PC-9 (cell line): ENCODE measurements at regions not wholly inside any gene's neighbourhood (a gene's known extent, or its start where the extent isn't known, plus 50 kb on each side); places are given as distances from the start of the nearest gene placed in this dataset.

Experiments
- BruUV-seq: library from RNA; stranded (reverse); fragments of 400-500 nt; replicated peaks from 2 replicates; lab custom pipeline; 2021; lab: Mats Ljungman, UMichigan
- CTCF ChIA-PET: fragments of 300-600 bp; sonication (Branson Sonifier 250); formaldehyde crosslinking; loops from one replicate; lab custom pipeline; 2022; ENCODE audit warnings: antibody characterized with exemption; lab: Charles Lee
- POLR2A ChIA-PET: fragments of 300-600 bp; sonication (Branson Sonifier 250); formaldehyde crosslinking; loops from one replicate; lab custom pipeline; 2022; ENCODE audit warnings: antibody characterized with exemption; ENCODE audit not compliant: unreplicated experiment; lab: Charles Lee
- DNase-seq, 2 experiments: peaks; one replicate each; pipeline versions ENCODE4 v3.0.0 to v3.0.0-alpha.2; 2015 to 2022; ENCODE audit warnings: mixed read lengths in 1 of 2
- H2AFZ ChIP-seq: fragments of 200-600 bp; sonication (generic); 2 replicates; pipeline ENCODE4 v1.8.1; 2017; ENCODE audit warnings: antibody characterized with exemption
- H3F3A ChIP-seq: fragments of 200-600 bp; sonication (generic); 2 replicates; pipeline ENCODE4 v1.8.1; 2017; ENCODE audit warnings: antibody characterized with exemption, mild to moderate bottlenecking, low read depth; ENCODE audit not compliant: insufficient read depth
- H3K27ac ChIP-seq: fragments of 200-600 bp; sonication (generic); 2 replicates; pipeline ENCODE4 v1.6.1; 2016; ENCODE audit warnings: mixed run types
- H3K27me3 ChIP-seq: fragments of 200-600 bp; sonication (generic); 2 replicates; pipeline ENCODE4 v1.6.1; 2016; ENCODE audit warnings: low read depth, mixed run types; ENCODE audit not compliant: insufficient read depth
- H3K36me3 ChIP-seq: fragments of 200-600 bp; sonication (generic); 2 replicates; pipeline ENCODE4 v1.6.1; 2016; ENCODE audit warnings: low read depth, mixed run types
- H3K4me1 ChIP-seq: fragments of 200-600 bp; sonication (generic); replicated peaks from 2 replicates; pipeline ENCODE4 v1.6.1; 2016; ENCODE audit warnings: mixed run types; ENCODE audit not compliant: insufficient read depth
- H3K4me2 ChIP-seq: fragments of 200-600 bp; sonication (generic); 2 replicates; pipeline ENCODE4 v1.6.1; 2017; ENCODE audit warnings: mixed run types
- H3K4me3 ChIP-seq: fragments of 200-600 bp; sonication (generic); 2 replicates; pipeline ENCODE4 v1.6.1; 2016; ENCODE audit warnings: mixed run types
- H3K79me2 ChIP-seq: fragments of 200-600 bp; sonication (generic); 2 replicates; pipeline ENCODE4 v1.6.1; 2017; ENCODE audit warnings: low read depth, mixed run types
- H3K9me2 ChIP-seq: fragments of 200-600 bp; sonication (generic); 2 replicates; pipeline ENCODE4 v1.8.1; 2017; ENCODE audit warnings: mild to moderate bottlenecking; ENCODE audit not compliant: insufficient read depth
- H3K9me3 ChIP-seq: fragments of 200-600 bp; sonication (generic); 2 replicates; pipeline ENCODE4 v1.8.1; 2016; ENCODE audit warnings: low read depth; ENCODE audit not compliant: insufficient read depth
- H4K20me1 ChIP-seq: fragments of 200-600 bp; sonication (generic); 2 replicates; pipeline ENCODE4 v1.8.1; 2017; ENCODE audit not compliant: insufficient read depth
- CTCF ChIP-seq: fragments of 200-600 bp; sonication (generic); conservative IDR thresholded peaks from 2 replicates; pipeline ENCODE4 v1.6.1; 2017; ENCODE audit warnings: mixed run types, antibody characterized with exemption, mild to moderate bottlenecking, moderate library complexity
- EZH2 ChIP-seq: fragments of 200-600 bp; sonication (generic); IDR thresholded peaks from 2 replicates; pipeline ENCODE4 v1.8.0; 2017; ENCODE audit warnings: antibody characterized with exemption, low read depth
- intact Hi-C: fragments of 100-400 bp; cut with micrococcal nuclease; formaldehyde crosslinking; loops from one replicate; pipeline ENCODE4 v1.10.0; 2022; ENCODE audit not compliant: unreplicated experiment

DNA sequence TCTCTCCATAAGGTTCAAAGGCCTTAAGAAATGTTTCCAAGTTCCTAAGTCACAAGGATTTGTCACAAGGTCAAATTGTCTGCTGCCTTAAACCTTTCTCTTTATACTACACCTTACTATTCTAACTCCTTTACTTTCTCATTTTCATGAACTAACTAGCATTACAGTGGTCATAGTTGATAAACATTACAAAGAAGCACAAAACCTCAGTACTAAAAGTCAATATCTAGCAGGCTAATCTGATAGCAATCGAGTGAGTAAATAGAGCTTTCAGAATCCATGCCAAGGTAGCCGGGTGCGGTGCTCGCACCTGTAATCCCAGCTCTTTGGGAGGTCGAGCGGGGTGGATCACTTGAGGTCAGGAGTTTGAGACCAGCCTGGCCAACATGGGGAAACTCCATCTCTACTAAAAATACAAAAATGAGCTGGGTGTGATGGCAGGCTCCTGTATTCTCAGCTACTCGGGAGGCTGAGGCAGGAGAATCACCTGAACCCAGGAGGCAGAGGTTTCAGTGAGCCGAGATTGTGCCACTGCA lies 510.0 kb downstream of the GBA3 start:
- H3K27me3 ChIP-seq: no peaks in the 10 kb centered on the region
- CTCF ChIA-PET: no interaction called here
- no peaks in the 10 kb centered on the region for H3K4me1 ChIP-seq
- intact Hi-C loops: no loop called here
- no peaks in the 10 kb centered on the region for H3K9me3 ChIP-seq
- no peak overlapping the region for H2AFZ ChIP-seq
- H3K4me3 ChIP-seq: no peak overlapping the region
- TF ChIP-seq CTCF (no peak), EZH2 (no peak)
- no peak for DNase-seq
- no TSS peak for BruUV-seq
- no peaks in the 10 kb centered on the region for H3K9me2 ChIP-seq
- no peaks in the 10 kb centered on the region for H3K36me3 ChIP-seq
- H3F3A ChIP-seq: no peaks in the 10 kb centered on the region
- no peaks in the 10 kb centered on the region for H4K20me1 ChIP-seq
- H3K79me2 ChIP-seq: no peaks in the 10 kb centered on the region
- H3K27ac ChIP-seq: no peak overlapping the region
- H3K4me2 ChIP-seq: no peak overlapping the region
- POLR2A ChIA-PET: interaction anchor here (0.7 kb wide), 1 partner anchor 1931 kb away, joined by 24 read pairs; no protein-coding TSS in a partner anchor

DNA sequence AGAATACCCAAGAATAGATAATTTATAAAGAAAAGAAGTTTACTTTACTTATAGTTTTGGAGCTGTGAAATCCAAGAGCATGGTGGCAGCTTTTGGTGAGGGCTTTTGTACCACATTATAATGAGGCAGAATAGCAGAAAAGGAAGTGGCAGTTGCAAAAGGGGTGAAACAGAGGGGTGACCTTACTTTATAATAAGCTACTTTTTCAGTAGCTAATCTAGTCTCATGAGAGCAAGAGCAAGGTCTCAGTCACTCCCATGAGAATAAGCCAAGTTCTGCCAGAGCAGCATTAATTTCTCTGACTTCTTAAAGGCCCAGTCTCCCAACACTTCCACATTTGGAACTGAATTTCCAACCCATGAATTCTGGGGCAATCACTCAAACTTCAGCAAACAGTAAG lies 502.0 kb downstream of the GBA3 start:
- Histone ChIP-seq H2AFZ (no peak overlapping the region), H3K9me3 (no peaks in the 10 kb centered on the region), H3K9me2 (no peaks in the 10 kb centered on the region), H3K4me3 (no peak overlapping the region), H3K79me2 (no peaks in the 10 kb centered on the region), H3K4me1 (no peaks in the 10 kb centered on the region), H4K20me1 (no peaks in the 10 kb centered on the region), H3F3A (no peaks in the 10 kb centered on the region), H3K4me2 (no peak overlapping the region), H3K27ac (no peak overlapping the region), H3K36me3 (no peaks in the 10 kb centered on the region), H3K27me3 (no peaks in the 10 kb centered on the region)
- ChIA-PET POLR2A (interaction anchor here (0.6 kb wide), 1 partner anchor 41 kb away, joined by 4 read pairs; no protein-coding TSS in a partner anchor), CTCF (no interaction called here)
- DNase-seq: no peak
- no peak for TF ChIP-seq CTCF
- no peak for TF ChIP-seq EZH2
- BruUV-seq: no TSS peak
- intact Hi-C loops: no loop called here

DNA sequence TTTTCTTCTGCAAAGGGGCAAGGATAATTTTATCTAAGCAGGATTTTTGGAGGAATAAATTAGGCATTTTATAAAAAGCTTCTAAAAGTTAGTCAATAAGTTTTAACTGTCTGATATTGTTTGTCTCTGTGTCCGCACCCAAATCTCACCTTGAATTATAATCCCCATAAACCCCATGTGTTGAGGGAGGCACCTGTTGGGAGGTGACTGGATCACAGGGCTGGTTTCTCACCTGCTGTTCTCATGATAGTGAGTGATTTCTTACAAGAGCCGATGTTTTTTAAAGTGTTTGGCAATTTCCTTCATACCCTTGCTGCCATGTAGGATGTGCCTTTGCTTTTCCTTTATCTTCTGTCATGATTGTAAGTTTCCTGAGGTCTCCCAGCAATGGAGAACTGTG lies 481.4 kb downstream of the GBA3 start:
- POLR2A ChIA-PET: no interaction called here
- no peaks in the 10 kb centered on the region for H3K9me3 ChIP-seq
- no peaks in the 10 kb centered on the region for H3K9me2 ChIP-seq
- CTCF ChIA-PET: no interaction called here
- DNase-seq: no peak
- no peak overlapping the region for H2AFZ ChIP-seq
- no peak overlapping the region for H3K27ac ChIP-seq
- H3F3A ChIP-seq: no peaks in the 10 kb centered on the region
- H3K79me2 ChIP-seq: no peaks in the 10 kb centered on the region
- TF ChIP-seq EZH2 (no peak), CTCF (no peak)
- no peaks in the 10 kb centered on the region for H4K20me1 ChIP-seq
- intact Hi-C loops: no loop called here
- H3K36me3 ChIP-seq: no peaks in the 10 kb centered on the region
- no peak overlapping the region for H3K4me2 ChIP-seq
- no peaks in the 10 kb centered on the region for H3K27me3 ChIP-seq
- no peaks in the 10 kb centered on the region for H3K4me1 ChIP-seq
- BruUV-seq: no TSS peak
- H3K4me3 ChIP-seq: no peak overlapping the region
